GM23248 (cell line): ENCODE measurements at regions not wholly inside any gene's neighbourhood (a gene's known extent, or its start where the extent isn't known, plus 50 kb on each side); places are given as distances from the start of the nearest gene placed in this dataset.

Source experiments
- EZH2 ChIP-seq: fragments of 200-600 bp; sonication (generic); IDR thresholded peaks from 2 replicates; pipeline ENCODE4 v1.6.1; 2018; ENCODE audit warnings: antibody characterized with exemption, mild to moderate bottlenecking; ENCODE audit not compliant: insufficient read depth, poor library complexity, severe bottlenecking
- EZH2phosphoT487 ChIP-seq: fragments of 200-600 bp; sonication (generic); IDR thresholded peaks from 2 replicates; pipeline ENCODE4 v1.6.1; 2018; ENCODE audit warnings: antibody characterized with exemption, moderate library complexity, mild to moderate bottlenecking, low read depth; ENCODE audit not compliant: insufficient read depth

DNA sequence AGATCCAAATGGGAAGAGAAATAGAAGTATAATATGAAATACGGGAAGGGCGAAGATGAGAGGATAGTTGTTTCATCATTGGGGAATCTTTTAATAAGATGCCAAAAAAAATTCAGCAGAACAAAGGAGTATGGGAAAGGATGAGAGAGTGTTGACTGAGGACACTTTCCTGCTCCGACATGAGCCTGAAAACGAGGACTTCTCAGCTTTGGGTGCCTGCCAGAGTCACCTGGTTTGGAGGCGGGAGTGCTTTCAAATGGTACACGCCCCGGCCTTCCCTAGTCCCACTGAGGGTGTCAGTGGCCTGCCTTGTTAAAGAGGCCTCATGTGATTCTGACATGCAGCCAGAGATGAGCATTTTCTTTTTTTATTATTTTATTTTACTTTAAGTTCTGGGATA, 250.9 kb downstream of the ANKRD60 start:
- TF ChIP-seq EZH2, result no peak
- TF ChIP-seq EZH2phosphoT487, result no peak
